ENCODE measurements at regions not wholly inside any gene's neighbourhood (a gene's known extent, or its start where the extent isn't known, plus 50 kb on each side); places are given as distances from the start of the nearest gene placed in this dataset.

DNA sequence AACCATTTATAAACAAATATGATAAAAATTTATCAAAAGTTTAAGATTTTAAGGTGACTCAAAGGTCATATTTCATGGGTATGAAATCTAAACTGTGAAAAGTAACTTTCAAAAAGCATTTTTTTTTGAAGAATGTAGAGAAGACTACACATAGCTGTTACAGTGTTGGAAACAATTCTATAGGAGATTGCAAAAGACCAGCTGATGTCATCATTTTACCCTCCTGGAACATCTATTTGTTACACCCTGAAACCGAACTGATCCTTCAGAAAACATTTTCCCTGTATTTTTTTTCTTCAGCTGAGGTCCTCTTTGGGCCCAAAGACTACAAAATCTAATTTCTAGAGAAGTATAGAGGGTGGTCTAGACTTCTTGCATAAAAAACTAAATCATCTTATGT lies 297.5 kb upstream of the FERMT1 start (continued):
- TF ChIP-seq, protein P1, sequence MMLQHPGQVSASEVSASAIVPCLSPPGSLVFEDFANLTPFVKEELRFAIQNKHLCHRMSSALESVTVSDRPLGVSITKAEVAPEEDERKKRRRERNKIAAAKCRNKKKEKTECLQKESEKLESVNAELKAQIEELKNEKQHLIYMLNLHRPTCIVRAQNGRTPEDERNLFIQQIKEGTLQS (IDR thresholded peaks at IDR 0.05): no peak
- TF ChIP-seq SIN3A (IDR thresholded peaks at IDR 0.05; ENCODE audit: low read depth): no peak

DNA sequence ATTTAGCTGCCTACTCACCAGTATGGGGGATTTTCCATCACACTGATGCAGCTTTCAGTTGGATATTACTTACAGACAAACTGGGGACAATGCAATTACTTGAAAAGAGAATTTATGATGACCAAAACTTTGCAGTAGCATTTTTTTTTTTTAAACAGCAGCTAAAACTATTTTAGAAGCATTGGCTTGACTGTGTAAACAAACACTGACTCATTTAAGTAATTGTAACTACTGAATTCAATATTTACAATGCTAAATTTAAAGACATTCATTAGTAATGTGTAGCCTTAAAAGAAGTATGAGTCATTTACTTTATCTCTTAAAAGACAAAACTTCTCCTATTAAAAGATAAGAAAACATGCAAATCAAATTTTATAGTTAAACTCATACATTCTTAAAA lies 295.9 kb upstream of the FERMT1 start:
- no peak for ATAC-seq

More for the DNA sequence above, 295.9 kb upstream of the FERMT1 start:
- H3K9ac ChIP-seq (ENCODE audit: low read length): no peak overlapping the region
- RAD21 ChIA-PET (ENCODE audit: low non-redundant PET in 1 of 2, low total read pairs in 2 of 2, uncharacterized antibody in 2 of 2, unreplicated experiment in 2 of 2): no interaction called here
- no peak for DNase-seq (ENCODE audit: low read depth, low spot score)
- H3K79me2 ChIP-seq (ENCODE audit: insufficient read depth, low read length): no peaks in the 10 kb centered on the region
- TF ChIP-seq, protein P2, sequence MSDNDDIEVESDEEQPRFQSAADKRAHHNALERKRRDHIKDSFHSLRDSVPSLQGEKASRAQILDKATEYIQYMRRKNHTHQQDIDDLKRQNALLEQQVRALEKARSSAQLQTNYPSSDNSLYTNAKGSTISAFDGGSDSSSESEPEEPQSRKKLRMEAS (IDR thresholded peaks at IDR 0.05): no peak
- TF ChIP-seq POLR2A (IDR thresholded peaks at IDR 0.05; ENCODE audit: borderline replicate concordance, extremely low read depth, insufficient read depth, insufficient read length) (no peak), EGR1 (IDR thresholded peaks at IDR 0.05; ENCODE audit: low read depth) (no peak), POLR2AphosphoS5 (IDR thresholded peaks at IDR 0.05; ENCODE audit: low read depth, low read length) (no peak), EZH2 (IDR thresholded peaks at IDR 0.05) (no peak), ELF1 (IDR thresholded peaks at IDR 0.05; ENCODE audit: borderline replicate concordance, low read depth) (no peak), TCF7L2 (IDR thresholded peaks at IDR 0.05; ENCODE audit: borderline replicate concordance, extremely low read depth, insufficient read depth, insufficient read length) (no peak), JUND (IDR thresholded peaks at IDR 0.05) (no peak), SIN3A (IDR thresholded peaks at IDR 0.05; ENCODE audit: low read depth) (no peak)
- TF ChIP-seq, protein P3, sequence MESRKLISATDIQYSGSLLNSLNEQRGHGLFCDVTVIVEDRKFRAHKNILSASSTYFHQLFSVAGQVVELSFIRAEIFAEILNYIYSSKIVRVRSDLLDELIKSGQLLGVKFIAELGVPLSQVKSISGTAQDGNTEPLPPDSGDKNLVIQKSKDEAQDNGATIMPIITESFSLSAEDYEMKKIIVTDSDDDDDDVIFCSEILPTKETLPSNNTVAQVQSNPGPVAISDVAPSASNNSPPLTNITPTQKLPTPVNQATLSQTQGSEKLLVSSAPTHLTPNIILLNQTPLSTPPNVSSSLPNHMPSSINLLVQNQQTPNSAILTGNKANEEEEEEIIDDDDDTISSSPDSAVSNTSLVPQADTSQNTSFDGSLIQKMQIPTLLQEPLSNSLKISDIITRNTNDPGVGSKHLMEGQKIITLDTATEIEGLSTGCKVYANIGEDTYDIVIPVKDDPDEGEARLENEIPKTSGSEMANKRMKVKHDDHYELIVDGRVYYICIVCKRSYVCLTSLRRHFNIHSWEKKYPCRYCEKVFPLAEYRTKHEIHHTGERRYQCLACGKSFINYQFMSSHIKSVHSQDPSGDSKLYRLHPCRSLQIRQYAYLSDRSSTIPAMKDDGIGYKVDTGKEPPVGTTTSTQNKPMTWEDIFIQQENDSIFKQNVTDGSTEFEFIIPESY (IDR thresholded peaks at IDR 0.05; ENCODE audit: extremely low read depth, insufficient replicate concordance, low read length): no peak
- TF ChIP-seq, protein P1 (IDR thresholded peaks at IDR 0.05): no peak
- POLR2A ChIA-PET: no interaction called here
- H3K9me2 ChIP-seq (ENCODE audit: insufficient read depth): no peaks in the 10 kb centered on the region
- no peak overlapping the region for H3K4me2 ChIP-seq (ENCODE audit: low read length)
- intact Hi-C loops (cut with micrococcal nuclease): no loop called here
- no peak overlapping the region for H3K27ac ChIP-seq (ENCODE audit: low read depth, low read length)
- peaks cover 0 to 5% of the 10 kb centered on the region in 2 experiments; a peak in 1 of 4 replicates for H3K9me3 ChIP-seq (ENCODE audit: control insufficient read depth in 1 of 2, insufficient read depth in 1 of 2, low read depth in 1 of 2, low read length in 2 of 2)
- BruUV-seq (replicated peaks): no TSS peak
- CTCF ChIA-PET: no interaction called here
- H3K4me1 ChIP-seq (ENCODE audit: control insufficient read depth in 1 of 2, insufficient read depth in 2 of 2, low read length in 2 of 2): no peaks in the 10 kb centered on the region
- no peaks in the 10 kb centered on the region for H3K36me3 ChIP-seq (ENCODE audit: control insufficient read depth in 1 of 2, insufficient read depth in 2 of 2, low read length in 2 of 2)
- no peaks in the 10 kb centered on the region for H4K20me1 ChIP-seq (ENCODE audit: insufficient read depth)
- no peaks in the 10 kb centered on the region for H3K27me3 ChIP-seq (ENCODE audit: insufficient read depth, low read length)
- no peak overlapping the region for H2AFZ ChIP-seq (ENCODE audit: low read depth, low read length, poor library complexity, severe bottlenecking)
- H3K4me3 ChIP-seq (replicated peaks in 1 of 2; ENCODE audit: low read depth in 1 of 2, low read length in 2 of 2): no peak overlapping the region

All from HCT116 (cell line).